IPS-NIHi7 (cell line): ENCODE measurements at regions not wholly inside any gene's neighbourhood (a gene's known extent, or its start where the extent isn't known, plus 50 kb on each side); places are given as distances from the start of the nearest gene placed in this dataset.

Experiments
- DNase-seq: peaks from one replicate; pipeline ENCODE4 v3.0.0; 2012; ENCODE audit warnings: mixed read lengths; ENCODE audit errors: extremely low spot score

- DNase-seq: no peak
Measured at GRCh38 chr7:132072873-132073272, 503.4 kb downstream of the PLXNA4 start.

DNA sequence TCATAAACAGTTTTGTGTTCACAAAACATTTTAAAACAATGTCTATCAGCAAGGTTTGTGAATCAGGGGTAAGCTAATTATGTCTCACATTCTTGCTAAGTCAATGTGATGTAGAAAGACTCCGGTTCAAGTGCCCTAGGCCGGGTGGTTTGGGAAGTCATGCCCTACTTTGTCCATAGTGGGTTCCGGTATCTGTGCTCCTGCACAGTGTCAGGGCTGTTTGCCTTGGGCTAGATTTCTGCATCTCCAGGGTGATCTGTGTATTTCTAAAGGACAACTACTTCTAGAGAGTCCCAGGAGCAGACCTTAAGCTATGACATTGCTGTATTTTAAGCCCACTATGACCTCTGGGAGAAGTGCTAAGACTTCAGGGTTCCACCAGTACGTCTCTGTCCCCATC lies 504.1 kb downstream of the PLXNA4 start:
- no peak for DNase-seq

- DNase-seq: no peak
Measured at GRCh38 chr7:132069306-132069705, 507.0 kb downstream of the PLXNA4 start.

GRCh38 chr7:132066761-132067171 lies 509.5 kb downstream of the PLXNA4 start:
- DNase-seq: no peak

- no peak for DNase-seq
Measured at GRCh38 chr7:132065989-132066603, 509.7 kb upstream of the PODXL start.

DNA sequence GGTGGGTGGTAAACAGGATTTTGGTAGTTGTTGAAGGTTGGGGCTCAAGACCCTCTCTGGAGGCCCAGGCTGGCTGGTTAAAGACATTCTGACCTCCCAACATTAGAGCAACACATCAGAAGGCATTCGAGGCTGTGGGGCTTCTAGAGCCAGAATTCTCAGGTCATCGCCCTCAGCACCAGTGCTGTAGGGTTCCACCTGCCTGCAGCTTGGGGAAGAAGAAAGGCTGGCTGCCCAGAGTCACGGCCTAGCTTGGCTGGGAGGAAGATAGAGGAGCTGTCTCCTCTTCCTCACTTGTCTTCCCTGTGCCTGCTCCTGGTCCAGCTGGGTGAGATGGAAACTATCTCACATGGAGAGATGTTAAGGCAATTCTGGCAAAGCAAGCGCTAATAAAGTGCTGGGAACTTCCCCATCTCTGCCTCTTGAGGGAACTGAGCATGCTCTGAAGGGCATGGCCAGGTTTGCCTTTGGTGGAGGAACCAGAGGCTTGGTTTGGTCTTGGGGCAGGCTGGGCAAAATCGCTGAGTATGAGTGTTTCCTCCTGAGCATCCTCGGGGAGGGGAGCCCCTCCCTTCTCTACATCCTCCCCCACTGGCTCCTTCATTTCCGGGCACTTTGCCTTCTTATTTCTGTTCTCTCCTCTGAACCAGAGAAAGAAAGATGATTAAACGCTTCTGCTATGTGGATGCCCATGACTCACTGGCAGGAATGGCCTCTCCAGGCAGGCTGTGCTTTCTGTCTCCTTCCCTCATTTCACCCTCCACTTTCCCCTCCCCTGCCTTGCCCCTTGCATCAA lies 509.0 kb upstream of the PODXL start:
- peak; percentile 48 for DNase-seq

DNA sequence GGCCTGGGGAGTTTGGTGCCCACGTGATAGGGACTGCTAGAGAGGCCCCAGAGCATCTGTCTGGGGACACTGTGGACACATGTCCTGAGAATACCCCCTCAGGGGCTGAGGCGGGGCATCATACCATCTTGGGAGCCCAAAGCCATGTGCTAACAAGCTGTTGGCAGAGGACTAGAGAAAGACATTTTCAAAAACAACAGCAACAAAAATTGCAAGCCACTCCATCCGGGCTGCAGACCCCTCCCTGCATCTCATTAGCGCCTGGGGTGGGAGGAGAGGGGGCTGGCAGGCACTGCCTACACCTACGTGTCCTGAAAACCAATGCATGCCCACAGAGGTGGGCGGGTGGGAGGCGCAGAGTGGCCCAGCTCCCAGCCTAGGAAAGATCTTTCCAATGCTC lies 507.4 kb upstream of the PODXL start:
- no peak for DNase-seq

GRCh38 chr7:132061937-132062336 lies 505.5 kb upstream of the PODXL start:
- DNase-seq: no peak

DNA sequence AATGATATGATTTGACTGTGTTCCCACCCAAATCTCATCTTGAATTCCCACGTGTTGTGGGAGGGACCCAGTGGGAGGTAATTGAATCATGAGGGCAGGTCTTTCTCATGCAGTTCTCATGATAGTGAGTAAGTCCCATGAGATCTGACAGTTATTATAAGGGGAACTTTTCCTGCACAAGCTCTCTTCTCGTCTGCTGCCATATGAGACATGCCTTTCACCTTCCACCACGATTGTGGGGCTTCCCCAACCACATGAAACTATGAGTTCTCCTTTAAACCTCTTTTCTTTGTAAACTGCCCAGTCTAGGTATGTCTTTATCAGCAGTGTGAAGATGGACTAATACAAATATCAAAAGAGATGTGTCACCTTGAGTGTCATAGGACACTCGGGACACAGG lies 502.7 kb upstream of the PODXL start:
- DNase-seq: no peak

- no peak for DNase-seq
Measured at GRCh38 chr7:132055336-132056120, 499.1 kb upstream of the PODXL start.

DNA sequence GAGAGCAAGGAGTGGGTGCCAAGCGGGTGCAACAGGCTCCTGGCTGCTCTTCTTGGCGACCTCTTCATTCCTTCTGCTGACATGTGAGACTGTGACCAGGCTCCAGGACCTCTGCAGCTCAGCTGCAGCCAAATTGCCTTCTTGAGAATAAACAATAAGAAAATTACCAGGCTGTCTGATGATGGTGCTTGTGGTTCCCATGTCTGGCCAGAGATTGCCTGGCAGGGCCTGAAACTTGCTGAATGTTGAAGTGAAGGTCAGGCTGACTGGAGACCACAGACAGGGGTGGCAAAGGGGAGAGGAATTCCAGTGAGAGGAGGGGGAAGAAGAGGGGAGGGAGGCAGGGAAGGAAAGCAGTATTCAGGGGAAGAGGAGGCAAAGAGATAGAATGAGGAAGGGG lies 497.4 kb upstream of the PODXL start:
- DNase-seq: no peak

DNA sequence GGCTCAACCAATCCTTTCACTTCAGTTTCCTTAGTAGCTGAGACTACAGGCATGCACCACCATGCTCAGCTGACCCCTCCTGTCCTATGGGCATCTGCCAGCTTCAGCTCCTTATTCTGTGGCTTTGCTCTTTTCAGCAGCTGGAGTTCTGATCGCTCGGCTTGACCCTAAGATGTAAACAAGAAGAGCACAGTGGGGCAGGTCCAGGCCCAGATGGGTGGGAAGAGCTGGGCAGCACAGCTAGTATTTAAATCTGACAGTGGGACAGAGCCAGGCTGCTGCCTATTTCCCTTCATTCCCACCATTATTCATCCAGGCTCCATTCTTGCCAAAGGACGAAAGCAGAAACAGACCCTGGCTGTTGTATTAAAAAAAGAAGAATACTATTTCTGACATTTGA lies 494.9 kb upstream of the PODXL start:
- DNase-seq: no peak

DNA sequence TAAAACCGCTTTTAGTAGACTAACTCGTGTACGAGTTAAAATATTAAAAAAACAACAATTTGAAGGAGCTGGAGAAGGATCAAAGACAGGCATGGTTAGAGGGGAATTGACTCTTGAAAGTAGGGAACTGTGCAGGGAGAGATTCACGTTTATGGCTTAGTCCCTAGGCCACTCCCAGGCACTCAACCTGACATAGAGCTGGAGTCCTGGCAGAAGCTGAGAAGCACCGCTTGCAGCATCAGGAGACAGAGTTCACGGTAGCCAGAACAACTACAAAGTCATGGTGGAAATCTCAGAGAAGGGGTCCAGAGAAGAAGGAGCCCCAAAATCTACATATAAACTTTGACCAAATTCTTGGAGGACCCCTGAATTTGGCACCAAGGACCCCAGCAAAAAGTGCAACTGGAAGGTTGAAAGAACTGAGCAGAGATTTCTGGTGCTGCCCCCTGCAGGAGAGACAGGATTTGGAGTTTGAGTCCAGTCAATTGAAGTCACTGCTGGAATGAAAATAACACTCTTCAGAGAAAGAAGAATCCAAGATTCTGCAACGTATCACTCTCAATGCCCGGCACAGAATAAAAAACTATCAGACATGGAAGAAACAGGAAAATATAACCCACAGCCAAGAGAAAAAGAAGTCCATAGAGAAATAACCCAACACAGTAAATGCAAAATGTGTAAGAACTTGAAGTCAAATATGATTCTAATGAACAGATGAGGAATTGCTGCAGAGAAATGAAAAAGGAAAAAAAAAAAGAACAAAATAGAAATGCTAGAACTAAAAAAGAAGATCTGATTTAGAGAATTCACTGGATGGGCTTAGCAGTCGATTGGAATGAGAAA lies 493.3 kb upstream of the PODXL start:
- DNase-seq: peak; percentile 61

DNA sequence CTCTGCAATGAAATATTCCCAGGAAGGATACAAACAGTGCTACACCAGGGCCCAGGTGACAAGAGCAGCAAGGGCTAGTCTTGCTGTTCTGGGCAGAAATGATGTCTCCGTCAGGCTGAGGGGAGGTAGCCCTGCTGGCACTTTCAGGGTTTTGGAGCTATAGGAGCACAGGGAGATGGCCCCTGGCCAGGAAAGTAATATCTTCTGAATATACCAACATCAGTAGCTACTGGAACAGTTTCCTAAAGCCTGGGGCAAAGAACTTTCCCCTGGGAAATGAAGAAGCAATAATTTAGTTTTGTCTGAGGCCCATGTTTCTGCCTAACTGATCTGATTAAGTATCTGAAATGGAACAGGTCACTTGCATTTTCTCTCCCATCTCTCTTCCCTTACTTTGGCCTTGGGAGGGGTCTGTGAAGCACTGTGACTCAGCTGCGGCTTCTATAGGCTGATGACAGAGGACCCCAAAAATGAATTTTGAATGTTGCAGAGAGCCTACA lies 489.1 kb upstream of the PODXL start:
- no peak for DNase-seq

DNA sequence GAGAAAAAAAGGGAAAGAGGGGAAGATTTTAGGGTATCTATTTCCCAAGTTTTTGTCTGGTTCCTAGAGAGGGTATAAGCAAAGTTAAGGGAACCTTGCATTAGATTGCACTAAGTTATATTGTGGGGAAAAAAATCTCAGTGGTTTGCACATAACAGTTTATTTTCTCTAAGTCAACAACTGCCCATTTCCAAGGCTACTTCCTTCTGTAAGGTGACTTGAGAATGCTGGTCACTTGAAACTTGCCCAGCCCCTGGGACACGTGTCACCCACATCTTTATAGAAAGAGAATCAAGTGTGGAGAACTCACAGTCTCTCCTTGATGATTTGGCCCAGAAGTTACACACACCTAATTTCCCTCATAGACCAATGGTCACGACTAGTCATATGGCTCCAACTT lies 488.6 kb upstream of the PODXL start:
- DNase-seq: no peak

GRCh38 chr7:132044247-132044646 lies 487.8 kb upstream of the PODXL start:
- DNase-seq: no peak

GRCh38 chr7:132041108-132041507 lies 484.7 kb upstream of the PODXL start:
- no peak for DNase-seq

DNA sequence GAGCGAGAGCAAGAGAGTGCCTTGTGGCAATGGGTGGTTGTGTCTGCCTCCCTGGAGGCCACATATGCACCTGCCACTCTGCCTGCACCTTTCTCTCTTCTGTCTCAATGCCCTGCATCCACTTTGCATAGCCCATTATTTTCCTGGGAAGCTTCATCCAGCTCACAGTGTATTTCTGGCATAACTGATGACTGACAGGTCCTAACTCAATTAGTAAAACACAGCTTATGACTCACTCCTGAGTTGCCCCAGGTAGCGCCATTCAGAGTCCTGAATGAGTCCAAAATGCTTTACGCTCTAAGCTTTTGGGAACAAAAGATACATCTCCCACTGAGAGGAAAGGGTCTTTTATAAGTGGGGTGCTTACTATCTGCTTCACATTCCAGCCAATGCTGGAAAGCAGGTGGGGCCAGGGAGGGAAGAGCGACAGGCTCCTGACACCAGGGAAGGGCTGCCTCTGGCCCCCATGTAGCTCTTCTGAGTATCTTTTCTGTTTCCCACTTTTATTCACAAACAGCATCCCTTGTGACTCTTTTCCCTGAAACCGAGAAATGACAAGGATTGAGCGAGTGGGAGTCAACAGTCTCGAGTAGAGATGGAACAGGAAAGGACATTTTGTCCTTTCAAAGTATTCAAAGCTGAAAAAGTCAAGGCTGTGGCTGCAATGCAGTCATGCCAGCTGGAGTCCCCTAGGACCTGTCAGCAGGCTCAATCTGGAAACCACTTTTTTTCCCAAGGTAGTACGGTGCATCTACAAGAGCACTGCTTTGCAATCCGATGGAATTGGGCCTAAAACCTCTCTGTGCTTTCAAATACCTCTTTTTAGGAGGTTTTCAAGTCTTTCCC lies 479.3 kb upstream of the PODXL start:
- no peak for DNase-seq

- no peak for DNase-seq
Measured at GRCh38 chr7:132034748-132035416, 478.5 kb upstream of the PODXL start.

DNA sequence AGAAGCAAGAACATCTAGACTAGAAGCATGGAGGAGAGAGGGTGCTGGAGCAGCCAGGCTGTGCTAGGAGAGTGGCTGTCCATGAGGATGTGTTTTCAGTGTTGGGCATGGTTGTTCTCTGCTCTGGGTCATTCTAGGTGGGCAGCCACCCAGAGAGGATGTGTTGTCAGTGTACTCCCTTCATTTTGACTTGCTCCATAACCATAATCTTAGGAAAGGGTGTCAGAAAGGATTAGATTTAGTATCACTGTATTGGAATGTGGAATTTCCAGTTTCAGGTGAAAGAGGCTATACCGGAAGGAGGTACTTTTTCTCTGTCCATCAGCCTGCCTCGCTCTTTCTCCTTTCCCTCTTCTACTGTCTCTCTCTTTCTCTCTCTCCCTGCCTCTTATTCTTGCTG lies 474.5 kb upstream of the PODXL start:
- no peak for DNase-seq
